Breast epithelium (tissue), 4 donors: ENCODE measurements at regions not wholly inside any gene's neighbourhood (a gene's known extent, or its start where the extent isn't known, plus 50 kb on each side); places are given as distances from the start of the nearest gene placed in this dataset.

Experiments used
- DNase-seq, 2 donors: peaks; one replicate each; pipeline ENCODE4 v3.0.0-alpha.2; 2019; ENCODE audit warnings: low spot score in 2 of 2
- H3K27ac ChIP-seq, 2 donors: fragments of 200-600 bp; sonication (generic) in 1 of 2; one replicate each; pipeline ENCODE4 v1.5.1; 2016 to 2019; ENCODE audit warnings: mild to moderate bottlenecking in 1 of 2
- H3K27me3 ChIP-seq, 2 donors: fragments of 200-600 bp; sonication (generic) in 1 of 2; one replicate each; pipeline versions ENCODE4 v1.5.1 to v1.6.0; 2017 to 2019; ENCODE audit warnings: control low read depth in 1 of 2, mild to moderate bottlenecking in 1 of 2
- H3K36me3 ChIP-seq: fragments of 200-600 bp; one replicate; pipeline ENCODE4 v1.5.1; 2019
- H3K4me1 ChIP-seq, 2 donors: fragments of 200-600 bp; sonication (generic); one replicate each; pipeline ENCODE4 v1.5.1; 2016 to 2019; ENCODE audit warnings: control low read depth in 1 of 2
- H3K4me3 ChIP-seq, 3 donors: fragments of 200-600 bp; sonication (generic); 1 replicate in 2 of 3; 2 replicates in 1 of 3; pipeline ENCODE4 v1.5.1; 2016 to 2019; ENCODE audit warnings: mild to moderate bottlenecking in 3 of 3, moderate library complexity in 2 of 3
- H3K9me3 ChIP-seq, 2 donors: fragments of 200-600 bp; sonication (generic) in 1 of 2; one replicate each; pipeline ENCODE4 v1.5.1; 2016 to 2019; ENCODE audit warnings: control low read depth in 1 of 2
- POLR2A ChIP-seq: fragments of 450-650 bp; IDR thresholded peaks from one replicate; pipeline ENCODE4 v1.6.1; 2016; ENCODE audit warnings: antibody characterized with exemption, mild to moderate bottlenecking, moderate library complexity
- POLR2AphosphoS5 ChIP-seq, 3 donors: sonication (generic); formaldehyde crosslinking; IDR thresholded peaks; one replicate each; pipeline ENCODE4 v1.6.1; 2017; ENCODE audit warnings: antibody characterized with exemption in 3 of 3
- intact Hi-C: fragments of 100-400 bp; cut with DNase I; formaldehyde crosslinking; loops from one replicate; pipeline ENCODE4 v1.15.1; 2023; ENCODE audit warnings: low total_unique reads
- TF ChIP-seq, protein P1 (sequence below), 3 donors: fragments of 450-650 bp; IDR thresholded peaks; one replicate each; pipeline ENCODE4 v1.5.1; 2016 to 2017; ENCODE audit warnings: antibody characterized with exemption in 3 of 3, mild to moderate bottlenecking in 3 of 3, moderate library complexity in 3 of 3

GRCh38 chr2:67752969-67753368, 309.8 kb downstream of the C1D start:
- no peaks in the 10 kb centered on the region for H3K4me1 ChIP-seq
- TF ChIP-seq POLR2A (no peak), POLR2AphosphoS5 (IDR thresholded peaks at IDR 0.05) (no peak)
- TF ChIP-seq, protein P1, sequence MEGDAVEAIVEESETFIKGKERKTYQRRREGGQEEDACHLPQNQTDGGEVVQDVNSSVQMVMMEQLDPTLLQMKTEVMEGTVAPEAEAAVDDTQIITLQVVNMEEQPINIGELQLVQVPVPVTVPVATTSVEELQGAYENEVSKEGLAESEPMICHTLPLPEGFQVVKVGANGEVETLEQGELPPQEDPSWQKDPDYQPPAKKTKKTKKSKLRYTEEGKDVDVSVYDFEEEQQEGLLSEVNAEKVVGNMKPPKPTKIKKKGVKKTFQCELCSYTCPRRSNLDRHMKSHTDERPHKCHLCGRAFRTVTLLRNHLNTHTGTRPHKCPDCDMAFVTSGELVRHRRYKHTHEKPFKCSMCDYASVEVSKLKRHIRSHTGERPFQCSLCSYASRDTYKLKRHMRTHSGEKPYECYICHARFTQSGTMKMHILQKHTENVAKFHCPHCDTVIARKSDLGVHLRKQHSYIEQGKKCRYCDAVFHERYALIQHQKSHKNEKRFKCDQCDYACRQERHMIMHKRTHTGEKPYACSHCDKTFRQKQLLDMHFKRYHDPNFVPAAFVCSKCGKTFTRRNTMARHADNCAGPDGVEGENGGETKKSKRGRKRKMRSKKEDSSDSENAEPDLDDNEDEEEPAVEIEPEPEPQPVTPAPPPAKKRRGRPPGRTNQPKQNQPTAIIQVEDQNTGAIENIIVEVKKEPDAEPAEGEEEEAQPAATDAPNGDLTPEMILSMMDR (IDR thresholded peaks at IDR 0.05), result no peak
- H3K36me3 ChIP-seq, result no peaks in the 10 kb centered on the region
- no peaks in the 10 kb centered on the region for H3K27me3 ChIP-seq
- no peak overlapping the region for H3K27ac ChIP-seq
- no peaks in the 10 kb centered on the region for H3K9me3 ChIP-seq
- intact Hi-C loops, result loop anchor here (10.0 kb wide), 1 partner anchor 418 kb away; no protein-coding TSS in a partner anchor
- H3K4me3 ChIP-seq, result no peak overlapping the region
- no peak for DNase-seq

GRCh38 chr2:67755156-67755882, 307.5 kb downstream of the C1D start:
- intact Hi-C loops, result loop anchor here (10.0 kb wide), 1 partner anchor 421 kb away; no protein-coding TSS in a partner anchor
- no peaks in the 10 kb centered on the region for H3K36me3 ChIP-seq
- no peaks in the 10 kb centered on the region for H3K9me3 ChIP-seq
- no peaks in the 10 kb centered on the region for H3K4me1 ChIP-seq
- no peak for DNase-seq
- no peak overlapping the region for H3K27ac ChIP-seq
- TF ChIP-seq POLR2AphosphoS5 (IDR thresholded peaks at IDR 0.05) (no peak), POLR2A (no peak)
- TF ChIP-seq, protein P1 (IDR thresholded peaks at IDR 0.05), result no peak
- H3K27me3 ChIP-seq, result no peaks in the 10 kb centered on the region
- no peak overlapping the region for H3K4me3 ChIP-seq

DNA sequence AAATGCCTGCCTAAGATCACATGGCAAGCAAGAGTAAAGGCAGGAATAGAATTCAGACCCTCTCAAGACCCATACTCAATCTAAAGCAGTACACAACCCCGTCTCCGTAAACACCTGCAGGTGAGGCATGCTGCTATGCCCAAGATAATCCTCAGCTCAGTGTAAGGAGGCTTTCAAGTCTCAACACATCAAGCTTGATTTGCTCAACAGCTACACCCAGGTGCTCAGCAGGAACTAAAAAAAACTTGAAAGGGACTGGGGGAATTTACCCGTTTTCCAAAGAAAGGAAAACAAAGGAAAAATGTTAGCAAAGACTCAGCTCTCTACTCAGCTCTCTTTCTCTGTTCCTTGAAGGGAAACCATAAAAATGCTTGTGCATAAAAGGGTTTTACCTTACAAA, 301.8 kb downstream of the C1D start:
- intact Hi-C loops, result no loop called here
- DNase-seq, result no peak
- no peaks in the 10 kb centered on the region for H3K27me3 ChIP-seq
- H3K4me3 ChIP-seq, result no peak overlapping the region
- TF ChIP-seq, protein P1 (IDR thresholded peaks at IDR 0.05), result no peak
- no peak for TF ChIP-seq POLR2A
- TF ChIP-seq POLR2AphosphoS5 (IDR thresholded peaks at IDR 0.05), result no peak
- no peak overlapping the region for H3K27ac ChIP-seq
- peaks cover 0 to 5% of the 10 kb centered on the region in 2 donors for H3K9me3 ChIP-seq
- no peaks in the 10 kb centered on the region for H3K4me1 ChIP-seq
- no peaks in the 10 kb centered on the region for H3K36me3 ChIP-seq

GRCh38 chr2:67771380-67771779, 291.4 kb downstream of the C1D start:
- no peaks in the 10 kb centered on the region for H3K4me1 ChIP-seq
- intact Hi-C loops, result no loop called here
- no peak overlapping the region for H3K27ac ChIP-seq
- no peak for TF ChIP-seq POLR2AphosphoS5 (IDR thresholded peaks at IDR 0.05)
- TF ChIP-seq, protein P1 (IDR thresholded peaks at IDR 0.05), result no peak
- TF ChIP-seq POLR2A, result no peak
- H3K4me3 ChIP-seq, result no peak overlapping the region
- no peaks in the 10 kb centered on the region for H3K27me3 ChIP-seq
- H3K36me3 ChIP-seq, result no peaks in the 10 kb centered on the region
- DNase-seq, result no peak
- H3K9me3 ChIP-seq, result no peaks in the 10 kb centered on the region
